ENCODE measurements at regions not wholly inside any gene's neighbourhood (a gene's known extent, or its start where the extent isn't known, plus 50 kb on each side); places are given as distances from the start of the nearest gene placed in this dataset.

- Mint-ChIP-seq H3K4me1 (ENCODE audit: unreplicated experiment) (peaks cover 45% of the 10 kb centered on the region), H3K27me3 (ENCODE audit: unreplicated experiment) (no peaks in the 10 kb centered on the region), H3K36me3 (ENCODE audit: unreplicated experiment) (peaks cover 12% of the 10 kb centered on the region), H3K4me3 (ENCODE audit: unreplicated experiment) (peak overlapping the region; percentile 7), H3K27ac (ENCODE audit: unreplicated experiment) (peak overlapping the region; percentile 91), H3K9me3 (ENCODE audit: unreplicated experiment) (peaks cover 14% of the 10 kb centered on the region)
- no peak for TF ChIP-seq CTCF (IDR thresholded peaks at IDR 0.05)
- DNase-seq (ENCODE audit: extremely low spot score, unreplicated experiment), result no peak
These were observed 201.2 kb downstream of the CHIC2 start for GRCh38 chr4:53863158-53863557.

- H3K27me3 Mint-ChIP-seq (ENCODE audit: unreplicated experiment), result no peaks in the 10 kb centered on the region
- peak overlapping the region; percentile 91 for H3K27ac Mint-ChIP-seq (ENCODE audit: unreplicated experiment)
- H3K4me1 Mint-ChIP-seq (ENCODE audit: unreplicated experiment), result peaks cover 52% of the 10 kb centered on the region
- TF ChIP-seq CTCF (IDR thresholded peaks at IDR 0.05), result no peak
- peaks cover 16% of the 10 kb centered on the region for H3K9me3 Mint-ChIP-seq (ENCODE audit: unreplicated experiment)
- no peak for DNase-seq (ENCODE audit: extremely low spot score, unreplicated experiment)
- peak overlapping the region; percentile 12 for H3K4me3 Mint-ChIP-seq (ENCODE audit: unreplicated experiment)
- H3K36me3 Mint-ChIP-seq (ENCODE audit: unreplicated experiment), result peaks cover 12% of the 10 kb centered on the region
These were observed 202.4 kb downstream of the CHIC2 start for GRCh38 chr4:53861856-53862610.

- Mint-ChIP-seq H3K9me3 (ENCODE audit: unreplicated experiment) (peaks cover 16% of the 10 kb centered on the region), H3K4me3 (ENCODE audit: unreplicated experiment) (no peak overlapping the region), H3K27me3 (ENCODE audit: unreplicated experiment) (no peaks in the 10 kb centered on the region), H3K36me3 (ENCODE audit: unreplicated experiment) (peaks cover 12% of the 10 kb centered on the region), H3K27ac (ENCODE audit: unreplicated experiment) (no peak overlapping the region), H3K4me1 (ENCODE audit: unreplicated experiment) (peaks cover 71% of the 10 kb centered on the region)
- DNase-seq (ENCODE audit: extremely low spot score, unreplicated experiment), result no peak
- TF ChIP-seq CTCF (IDR thresholded peaks at IDR 0.05), result no peak
These were observed 205.1 kb downstream of the CHIC2 start for GRCh38 chr4:53859305-53859704.

- H3K9me3 Mint-ChIP-seq (ENCODE audit: unreplicated experiment), result peaks cover 16% of the 10 kb centered on the region
- DNase-seq (ENCODE audit: extremely low spot score, unreplicated experiment), result no peak
- no peaks in the 10 kb centered on the region for H3K27me3 Mint-ChIP-seq (ENCODE audit: unreplicated experiment)
- no peak overlapping the region for H3K27ac Mint-ChIP-seq (ENCODE audit: unreplicated experiment)
- H3K4me1 Mint-ChIP-seq (ENCODE audit: unreplicated experiment), result peaks cover 71% of the 10 kb centered on the region
- H3K4me3 Mint-ChIP-seq (ENCODE audit: unreplicated experiment), result no peak overlapping the region
- peaks cover 12% of the 10 kb centered on the region for H3K36me3 Mint-ChIP-seq (ENCODE audit: unreplicated experiment)
- TF ChIP-seq CTCF (IDR thresholded peaks at IDR 0.05), result no peak
These were observed 205.7 kb downstream of the CHIC2 start for GRCh38 chr4:53858744-53859143.

GRCh38 chr4:53855581-53856250 is 208.7 kb downstream of the CHIC2 start:
- H3K4me1 Mint-ChIP-seq (ENCODE audit: unreplicated experiment), result peaks cover 69% of the 10 kb centered on the region
- no peak overlapping the region for H3K4me3 Mint-ChIP-seq (ENCODE audit: unreplicated experiment)
- H3K27ac Mint-ChIP-seq (ENCODE audit: unreplicated experiment), result peak overlapping the region; percentile 74
- H3K27me3 Mint-ChIP-seq (ENCODE audit: unreplicated experiment), result no peaks in the 10 kb centered on the region
- peaks cover 13% of the 10 kb centered on the region for H3K9me3 Mint-ChIP-seq (ENCODE audit: unreplicated experiment)
- H3K36me3 Mint-ChIP-seq (ENCODE audit: unreplicated experiment), result peaks cover 10% of the 10 kb centered on the region
- no peak for DNase-seq (ENCODE audit: extremely low spot score, unreplicated experiment)
- TF ChIP-seq CTCF (IDR thresholded peaks at IDR 0.05), result no peak
